Neural progenitor cell (in vitro differentiated cells): ENCODE measurements at regions not wholly inside any gene's neighbourhood (a gene's known extent, or its start where the extent isn't known, plus 50 kb on each side); places are given as distances from the start of the nearest gene placed in this dataset.

ENCODE experiments used
- EZH2 ChIP-seq: fragments of 200-600 bp; sonication (generic); IDR thresholded peaks from 2 replicates; pipeline ENCODE4 v1.6.1; 2017; ENCODE audit warnings: antibody characterized with exemption, mild to moderate bottlenecking, moderate library complexity
- EZH2phosphoT487 ChIP-seq: fragments of 200-600 bp; sonication (generic); IDR thresholded peaks from 2 replicates; pipeline ENCODE4 v1.6.1; 2017; ENCODE audit warnings: antibody characterized with exemption
- TF ChIP-seq, protein P1 (sequence below): fragments of 200-600 bp; sonication (generic); IDR thresholded peaks from 2 replicates; pipeline ENCODE4 v1.5.1; 2017; ENCODE audit warnings: antibody characterized with exemption, mild to moderate bottlenecking

DNA sequence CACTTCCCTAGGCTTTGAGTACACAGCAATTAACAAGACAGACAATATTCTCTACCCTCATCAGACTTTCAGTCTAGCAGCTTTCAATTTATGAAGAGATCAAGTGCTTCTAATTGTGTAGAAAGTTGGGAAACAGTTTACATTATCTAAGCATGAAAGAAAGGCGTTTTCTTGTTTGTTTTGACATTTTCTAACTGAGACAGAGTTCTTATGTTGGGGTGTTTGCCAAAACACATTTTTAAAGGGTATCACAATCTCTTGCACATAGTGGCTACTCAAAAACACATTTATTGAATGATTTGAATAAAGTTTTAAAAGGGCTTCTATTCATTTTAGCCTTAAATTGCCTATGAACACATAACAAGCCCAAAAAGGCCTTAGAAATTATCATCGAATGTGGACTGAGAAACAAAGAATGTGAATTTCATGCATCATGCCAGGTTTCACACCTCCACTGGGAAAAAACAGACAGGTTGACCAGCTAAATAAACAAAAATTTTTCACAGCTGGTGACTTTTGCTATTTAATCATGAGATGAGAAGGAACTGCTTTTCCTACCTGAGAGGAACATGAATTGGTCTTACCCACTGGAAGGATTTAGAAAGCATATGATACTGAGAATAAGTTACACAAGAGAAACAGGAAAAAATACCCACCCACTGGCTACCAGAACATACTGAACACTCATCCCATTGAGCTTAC lies 394.5 kb upstream of the PKN2 start:
- TF ChIP-seq, protein P1, sequence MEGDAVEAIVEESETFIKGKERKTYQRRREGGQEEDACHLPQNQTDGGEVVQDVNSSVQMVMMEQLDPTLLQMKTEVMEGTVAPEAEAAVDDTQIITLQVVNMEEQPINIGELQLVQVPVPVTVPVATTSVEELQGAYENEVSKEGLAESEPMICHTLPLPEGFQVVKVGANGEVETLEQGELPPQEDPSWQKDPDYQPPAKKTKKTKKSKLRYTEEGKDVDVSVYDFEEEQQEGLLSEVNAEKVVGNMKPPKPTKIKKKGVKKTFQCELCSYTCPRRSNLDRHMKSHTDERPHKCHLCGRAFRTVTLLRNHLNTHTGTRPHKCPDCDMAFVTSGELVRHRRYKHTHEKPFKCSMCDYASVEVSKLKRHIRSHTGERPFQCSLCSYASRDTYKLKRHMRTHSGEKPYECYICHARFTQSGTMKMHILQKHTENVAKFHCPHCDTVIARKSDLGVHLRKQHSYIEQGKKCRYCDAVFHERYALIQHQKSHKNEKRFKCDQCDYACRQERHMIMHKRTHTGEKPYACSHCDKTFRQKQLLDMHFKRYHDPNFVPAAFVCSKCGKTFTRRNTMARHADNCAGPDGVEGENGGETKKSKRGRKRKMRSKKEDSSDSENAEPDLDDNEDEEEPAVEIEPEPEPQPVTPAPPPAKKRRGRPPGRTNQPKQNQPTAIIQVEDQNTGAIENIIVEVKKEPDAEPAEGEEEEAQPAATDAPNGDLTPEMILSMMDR, result no peak
- TF ChIP-seq EZH2phosphoT487, result no peak
- TF ChIP-seq EZH2, result no peak
